RWPE2 (cell line): ENCODE measurements at regions not wholly inside any gene's neighbourhood (a gene's known extent, or its start where the extent isn't known, plus 50 kb on each side); places are given as distances from the start of the nearest gene placed in this dataset.

Experiments used
- ATAC-seq: fragments of 200-7000 bp; cut with Tn5 transposase; 3 replicates; pipeline ENCODE4 v1.9.1; 2021; ENCODE audit warnings: low read depth
- DNase-seq: peaks from one replicate; pipeline ENCODE4 v3.0.0-alpha.2; 2020; ENCODE audit warnings: low spot score
- H3K27ac ChIP-seq: fragments of 450-650 bp; 2 replicates; pipeline ENCODE4 v1.5.1; 2017; ENCODE audit warnings: mild to moderate bottlenecking; ENCODE audit not compliant: poor library complexity, severe bottlenecking
- H3K27me3 ChIP-seq: fragments of 250-450 bp; sonication (Bioruptor Pico); 2 replicates; pipeline ENCODE4 v1.5.1; 2021; ENCODE audit warnings: mild to moderate bottlenecking, moderate library complexity; ENCODE audit not compliant: insufficient read depth, poor library complexity, severe bottlenecking
- H3K36me3 ChIP-seq: fragments of 250-450 bp; sonication (Bioruptor Pico); 2 replicates; pipeline ENCODE4 v1.5.1; 2020; ENCODE audit warnings: low read depth, mild to moderate bottlenecking, moderate library complexity
- H3K4me1 ChIP-seq: fragments of 250-450 bp; sonication (Bioruptor Pico); 2 replicates; pipeline ENCODE4 v1.5.1; 2021; ENCODE audit warnings: mild to moderate bottlenecking, moderate library complexity; ENCODE audit not compliant: insufficient read depth, poor library complexity, severe bottlenecking
- H3K4me3 ChIP-seq: fragments of 250-450 bp; sonication (Bioruptor Pico); 2 replicates; pipeline ENCODE4 v1.5.1; 2021; ENCODE audit warnings: mild to moderate bottlenecking, moderate library complexity; ENCODE audit not compliant: severe bottlenecking
- H3K9me3 ChIP-seq: fragments of 250-450 bp; sonication (Bioruptor Pico); 2 replicates; pipeline ENCODE4 v1.5.1; 2021; ENCODE audit warnings: mild to moderate bottlenecking, moderate library complexity; ENCODE audit not compliant: severe bottlenecking
- TF ChIP-seq, protein P1 (sequence below): fragments of 450-650 bp; IDR thresholded peaks from one replicate; pipeline ENCODE4 v1.5.1; 2017; ENCODE audit warnings: mild to moderate bottlenecking, moderate library complexity; ENCODE audit not compliant: poor library complexity, severe bottlenecking

DNA sequence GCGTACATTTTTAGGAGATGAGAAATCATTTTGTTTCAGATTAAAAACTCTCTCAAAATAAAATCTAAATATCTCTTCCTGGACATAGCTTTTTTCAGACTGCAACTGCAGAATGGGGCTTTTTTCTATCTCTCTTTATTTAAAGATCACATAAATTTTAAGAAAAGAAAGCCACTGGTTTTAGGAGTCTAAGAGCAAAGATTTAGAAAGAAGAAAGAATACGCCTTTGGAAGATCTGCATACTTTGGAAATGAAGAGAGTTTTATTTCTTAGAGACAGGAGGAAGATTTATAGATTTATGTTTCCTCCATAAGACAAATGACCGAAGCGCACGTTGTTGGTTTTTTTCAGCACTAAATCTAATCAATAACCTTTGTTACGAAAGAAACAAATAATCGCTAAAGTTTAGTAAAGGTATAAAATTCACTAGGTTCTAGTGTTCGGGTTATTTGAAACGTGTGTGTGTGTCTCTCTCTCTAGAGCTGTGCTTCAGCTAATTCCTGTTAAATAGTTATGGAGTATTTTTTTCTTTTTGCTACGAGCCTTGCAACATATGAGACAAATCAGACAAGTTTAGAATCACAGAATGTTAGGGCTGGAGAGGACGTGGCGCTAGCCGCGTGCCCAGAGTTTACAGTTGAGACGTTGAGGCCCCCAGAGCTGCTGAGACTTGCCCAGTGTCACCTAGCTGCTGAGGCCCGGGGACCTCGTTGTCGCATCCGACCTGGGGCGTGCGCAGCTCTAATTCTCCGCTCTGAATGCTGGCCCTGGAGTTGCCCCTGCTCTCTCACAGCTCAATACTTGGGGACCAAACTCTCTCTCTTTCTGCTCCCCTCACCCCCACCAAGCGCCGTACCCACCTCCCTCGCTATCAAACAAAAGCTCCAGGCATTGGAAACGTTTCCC is 69.9 kb downstream of the CTAGE1 start:
- DNase-seq: no peak
- 0 out of 3 replicates have a peak, but pooled peaks have one; percentile 7 for ATAC-seq
- TF ChIP-seq, protein P1, sequence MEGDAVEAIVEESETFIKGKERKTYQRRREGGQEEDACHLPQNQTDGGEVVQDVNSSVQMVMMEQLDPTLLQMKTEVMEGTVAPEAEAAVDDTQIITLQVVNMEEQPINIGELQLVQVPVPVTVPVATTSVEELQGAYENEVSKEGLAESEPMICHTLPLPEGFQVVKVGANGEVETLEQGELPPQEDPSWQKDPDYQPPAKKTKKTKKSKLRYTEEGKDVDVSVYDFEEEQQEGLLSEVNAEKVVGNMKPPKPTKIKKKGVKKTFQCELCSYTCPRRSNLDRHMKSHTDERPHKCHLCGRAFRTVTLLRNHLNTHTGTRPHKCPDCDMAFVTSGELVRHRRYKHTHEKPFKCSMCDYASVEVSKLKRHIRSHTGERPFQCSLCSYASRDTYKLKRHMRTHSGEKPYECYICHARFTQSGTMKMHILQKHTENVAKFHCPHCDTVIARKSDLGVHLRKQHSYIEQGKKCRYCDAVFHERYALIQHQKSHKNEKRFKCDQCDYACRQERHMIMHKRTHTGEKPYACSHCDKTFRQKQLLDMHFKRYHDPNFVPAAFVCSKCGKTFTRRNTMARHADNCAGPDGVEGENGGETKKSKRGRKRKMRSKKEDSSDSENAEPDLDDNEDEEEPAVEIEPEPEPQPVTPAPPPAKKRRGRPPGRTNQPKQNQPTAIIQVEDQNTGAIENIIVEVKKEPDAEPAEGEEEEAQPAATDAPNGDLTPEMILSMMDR: no peak
- Histone ChIP-seq H3K36me3 (no peaks in the 10 kb centered on the region), H3K27me3 (no peaks in the 10 kb centered on the region), H3K4me1 (peaks cover 9% of the 10 kb centered on the region), H3K9me3 (no peaks in the 10 kb centered on the region), H3K4me3 (peak overlapping the region; percentile 35), H3K27ac (peak overlapping the region; percentile 17)

DNA sequence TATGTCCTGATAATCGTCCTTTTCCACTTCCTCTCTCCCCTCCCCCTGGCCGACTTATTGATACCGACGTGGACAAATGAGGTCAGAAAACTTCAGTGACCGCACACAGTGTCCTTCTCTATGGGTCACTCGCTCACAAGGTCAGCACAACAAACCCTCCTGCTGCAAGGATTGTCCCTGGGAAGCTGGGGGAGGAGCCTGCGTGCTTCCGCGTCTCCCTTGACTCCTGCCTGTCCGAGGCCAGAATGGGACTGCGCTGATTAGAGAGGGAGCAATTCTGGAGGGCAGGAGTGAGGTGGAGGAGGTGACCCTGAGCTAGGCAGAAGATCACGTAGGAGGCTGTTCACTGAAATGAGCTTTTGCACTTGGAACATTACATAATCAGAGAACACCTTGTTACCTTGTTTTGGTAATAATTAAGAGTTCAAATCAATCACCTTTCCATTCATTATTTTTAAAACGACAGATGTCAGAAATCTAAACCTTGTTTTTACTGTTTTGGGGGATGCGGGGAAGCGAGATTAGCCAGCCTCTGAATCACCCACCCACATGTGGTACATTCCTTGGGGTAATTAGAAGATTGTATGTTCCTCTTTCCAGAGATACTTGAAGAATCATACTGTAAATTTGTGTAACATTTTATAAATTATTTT is 70.6 kb downstream of the CTAGE1 start:
- no peaks in the 10 kb centered on the region for H3K36me3 ChIP-seq
- H3K27me3 ChIP-seq: no peaks in the 10 kb centered on the region
- H3K27ac ChIP-seq: no peak overlapping the region
- DNase-seq (no peak), ATAC-seq (no peak)
- TF ChIP-seq, protein P1: no peak
- no peaks in the 10 kb centered on the region for H3K9me3 ChIP-seq
- H3K4me1 ChIP-seq: peaks cover 9% of the 10 kb centered on the region
- no peak overlapping the region for H3K4me3 ChIP-seq

DNA sequence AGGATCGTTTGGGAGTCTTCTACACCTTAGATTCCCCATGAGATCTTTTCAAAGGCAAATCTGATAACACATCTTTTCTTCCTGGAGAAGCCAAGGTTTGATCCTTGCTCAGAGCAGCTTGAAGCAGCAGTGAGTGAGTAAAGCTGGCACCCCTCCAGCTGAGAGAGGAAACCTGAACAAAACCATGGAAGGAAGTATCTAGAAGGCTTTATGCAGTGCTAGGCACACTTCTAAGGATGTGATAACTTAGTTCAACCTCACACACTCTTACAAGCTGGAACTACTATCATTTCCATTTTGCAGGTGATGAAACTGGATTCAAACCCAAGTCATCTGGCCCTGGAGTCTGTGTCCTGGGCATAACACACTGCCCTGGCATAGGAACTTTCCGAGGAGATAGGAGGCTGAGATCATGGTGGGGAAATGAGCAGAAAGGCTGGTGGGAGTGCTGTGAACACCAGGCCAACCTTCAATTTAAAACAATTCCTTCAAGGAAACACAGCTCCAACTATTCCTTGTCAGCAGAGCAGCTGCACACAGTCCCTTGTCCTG is 71.2 kb downstream of the CTAGE1 start:
- no peaks in the 10 kb centered on the region for H3K9me3 ChIP-seq
- ATAC-seq (no peak), DNase-seq (no peak)
- H3K27me3 ChIP-seq: no peaks in the 10 kb centered on the region
- TF ChIP-seq, protein P1: no peak
- H3K4me3 ChIP-seq: no peak overlapping the region
- H3K36me3 ChIP-seq: no peaks in the 10 kb centered on the region
- H3K27ac ChIP-seq: no peak overlapping the region
- peaks cover 9% of the 10 kb centered on the region for H3K4me1 ChIP-seq

DNA sequence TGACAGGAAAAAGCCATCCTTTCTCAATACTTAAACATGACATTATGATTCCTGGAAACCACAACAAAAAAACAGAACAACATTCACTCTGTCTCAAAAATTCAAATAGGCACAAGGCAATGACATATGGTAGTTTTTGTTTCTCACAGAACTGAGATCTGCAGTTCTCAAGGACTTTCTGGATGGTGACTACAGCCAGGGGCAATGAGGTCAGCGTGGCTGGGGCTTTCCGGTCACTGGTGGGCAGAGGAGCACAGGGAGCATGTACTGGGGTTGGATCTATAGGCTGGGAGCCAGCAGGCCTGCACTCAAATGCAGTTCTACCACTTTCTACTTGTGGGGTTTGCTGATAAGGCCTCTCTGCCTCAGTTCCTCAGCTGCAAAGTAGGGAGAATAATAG is 72.0 kb downstream of the CTAGE1 start:
- Histone ChIP-seq H3K4me3 (no peak overlapping the region), H3K36me3 (no peaks in the 10 kb centered on the region), H3K27ac (no peak overlapping the region), H3K27me3 (no peaks in the 10 kb centered on the region), H3K4me1 (peaks cover 9% of the 10 kb centered on the region), H3K9me3 (no peaks in the 10 kb centered on the region)
- TF ChIP-seq, protein P1: no peak
- ATAC-seq: no peak
- DNase-seq: no peak
